OCI-LY3 (cell line): ENCODE measurements at regions not wholly inside any gene's neighbourhood (a gene's known extent, or its start where the extent isn't known, plus 50 kb on each side); places are given as distances from the start of the nearest gene placed in this dataset.

Experiments used
- EZH2phosphoT487 ChIP-seq: fragments of 200-600 bp; shearing (Covaris generic); IDR thresholded peaks from 2 replicates; pipeline ENCODE4 v1.6.1; 2018; ENCODE audit warnings: antibody characterized with exemption, mixed run types, low read depth
- TF ChIP-seq, protein P1 (sequence below): fragments of 200-600, 300-600 bp; sonication (generic); IDR thresholded peaks from 2 replicates; pipeline ENCODE4 v1.5.1; 2014; ENCODE audit warnings: antibody characterized with exemption, low read length, low read depth

DNA sequence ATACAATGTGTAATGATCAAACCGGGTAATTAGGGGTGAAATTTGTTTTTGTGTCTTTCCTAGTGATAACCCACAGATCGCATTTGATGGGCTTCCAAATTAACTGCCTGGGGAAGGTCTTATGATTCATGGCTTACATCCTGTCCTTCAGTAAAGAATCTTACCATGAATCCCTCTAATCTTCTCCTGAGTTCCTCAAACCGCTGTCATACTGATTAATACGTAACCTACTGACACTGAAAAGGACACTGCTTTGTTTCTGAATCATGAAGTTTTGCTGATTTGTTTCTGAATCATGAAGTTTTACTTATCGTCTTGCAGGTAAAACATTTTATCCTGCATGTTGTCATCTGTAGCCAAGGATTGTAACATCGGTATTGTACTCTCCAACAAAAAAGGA, 52.0 kb upstream of the CRY1 start:
- TF ChIP-seq, protein P1, sequence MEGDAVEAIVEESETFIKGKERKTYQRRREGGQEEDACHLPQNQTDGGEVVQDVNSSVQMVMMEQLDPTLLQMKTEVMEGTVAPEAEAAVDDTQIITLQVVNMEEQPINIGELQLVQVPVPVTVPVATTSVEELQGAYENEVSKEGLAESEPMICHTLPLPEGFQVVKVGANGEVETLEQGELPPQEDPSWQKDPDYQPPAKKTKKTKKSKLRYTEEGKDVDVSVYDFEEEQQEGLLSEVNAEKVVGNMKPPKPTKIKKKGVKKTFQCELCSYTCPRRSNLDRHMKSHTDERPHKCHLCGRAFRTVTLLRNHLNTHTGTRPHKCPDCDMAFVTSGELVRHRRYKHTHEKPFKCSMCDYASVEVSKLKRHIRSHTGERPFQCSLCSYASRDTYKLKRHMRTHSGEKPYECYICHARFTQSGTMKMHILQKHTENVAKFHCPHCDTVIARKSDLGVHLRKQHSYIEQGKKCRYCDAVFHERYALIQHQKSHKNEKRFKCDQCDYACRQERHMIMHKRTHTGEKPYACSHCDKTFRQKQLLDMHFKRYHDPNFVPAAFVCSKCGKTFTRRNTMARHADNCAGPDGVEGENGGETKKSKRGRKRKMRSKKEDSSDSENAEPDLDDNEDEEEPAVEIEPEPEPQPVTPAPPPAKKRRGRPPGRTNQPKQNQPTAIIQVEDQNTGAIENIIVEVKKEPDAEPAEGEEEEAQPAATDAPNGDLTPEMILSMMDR: no peak
- TF ChIP-seq EZH2phosphoT487: no peak
